ENCODE measurements at regions not wholly inside any gene's neighbourhood (a gene's known extent, or its start where the extent isn't known, plus 50 kb on each side); places are given as distances from the start of the nearest gene placed in this dataset.

GRCh38 chr5:174282391-174282790, 236.9 kb downstream of the NSG2 start:
- RAD21 ChIA-PET (ENCODE audit: unreplicated experiment): interaction anchor here (1.3 to 1.5 kb wide), 2 partner anchors 9 to 10 kb away, joined by 3 to 5 read pairs; no protein-coding TSS in a partner anchor
- H4K20me1 ChIP-seq (ENCODE audit: control insufficient read depth, insufficient read depth): no peaks in the 10 kb centered on the region
- POLR2A ChIA-PET: no interaction called here
- BruUV-seq (replicated peaks): no TSS peak
- H3K4me2 ChIP-seq (ENCODE audit: control insufficient read depth, insufficient read depth): no peak overlapping the region
- DNase-seq (ENCODE audit: low read depth, low spot score) (no peak), ATAC-seq (no peak), FAIRE-seq (no peak)
- TF ChIP-seq CEBPB (IDR thresholded peaks at IDR 0.05; ENCODE audit: borderline replicate concordance in 1 of 2, low read depth in 2 of 2, low read length in 2 of 2) (no peak), FOS (IDR thresholded peaks at IDR 0.05; ENCODE audit: borderline replicate concordance, extremely low read depth, insufficient read length) (no peak), ATF7 (IDR thresholded peaks at IDR 0.05; ENCODE audit: low read depth) (no peak), IKZF1 (conservative IDR thresholded peaks at IDR 0.05) (no peak), BACH1 (IDR thresholded peaks at IDR 0.05; ENCODE audit: borderline replicate concordance) (no peak), BCL3 (IDR thresholded peaks at IDR 0.05; ENCODE audit: borderline replicate concordance, insufficient read depth, low read depth, low read length, poor library complexity, severe bottlenecking) (no peak)
- TF ChIP-seq, protein P1, sequence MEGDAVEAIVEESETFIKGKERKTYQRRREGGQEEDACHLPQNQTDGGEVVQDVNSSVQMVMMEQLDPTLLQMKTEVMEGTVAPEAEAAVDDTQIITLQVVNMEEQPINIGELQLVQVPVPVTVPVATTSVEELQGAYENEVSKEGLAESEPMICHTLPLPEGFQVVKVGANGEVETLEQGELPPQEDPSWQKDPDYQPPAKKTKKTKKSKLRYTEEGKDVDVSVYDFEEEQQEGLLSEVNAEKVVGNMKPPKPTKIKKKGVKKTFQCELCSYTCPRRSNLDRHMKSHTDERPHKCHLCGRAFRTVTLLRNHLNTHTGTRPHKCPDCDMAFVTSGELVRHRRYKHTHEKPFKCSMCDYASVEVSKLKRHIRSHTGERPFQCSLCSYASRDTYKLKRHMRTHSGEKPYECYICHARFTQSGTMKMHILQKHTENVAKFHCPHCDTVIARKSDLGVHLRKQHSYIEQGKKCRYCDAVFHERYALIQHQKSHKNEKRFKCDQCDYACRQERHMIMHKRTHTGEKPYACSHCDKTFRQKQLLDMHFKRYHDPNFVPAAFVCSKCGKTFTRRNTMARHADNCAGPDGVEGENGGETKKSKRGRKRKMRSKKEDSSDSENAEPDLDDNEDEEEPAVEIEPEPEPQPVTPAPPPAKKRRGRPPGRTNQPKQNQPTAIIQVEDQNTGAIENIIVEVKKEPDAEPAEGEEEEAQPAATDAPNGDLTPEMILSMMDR (IDR thresholded peaks at IDR 0.05 in 2 of 3, conservative IDR thresholded peaks at IDR 0.05 in 1 of 3; ENCODE audit: control insufficient read depth in 2 of 3, extremely low read depth in 1 of 3, insufficient read depth in 1 of 3, low read depth in 3 of 3, low read length in 3 of 3): no peak
- H3K9me3 ChIP-seq (replicated peaks; ENCODE audit: control insufficient read depth, insufficient read depth, low read length): peaks cover 4% of the 10 kb centered on the region; the same call in 2 of the 3 replicates
- H3K27me3 ChIP-seq (replicated peaks in 1 of 2; ENCODE audit: control insufficient read depth in 2 of 2, insufficient read depth in 2 of 2, low read length in 1 of 2): no peaks in the 10 kb centered on the region
- no peaks in the 10 kb centered on the region for H3K79me2 ChIP-seq (ENCODE audit: control insufficient read depth, insufficient read depth, low read length)
- intact Hi-C loops (cut with micrococcal nuclease; ENCODE audit: unreplicated experiment): no loop called here
- no peaks in the 10 kb centered on the region for H3K36me3 ChIP-seq (ENCODE audit: control insufficient read depth in 2 of 2, insufficient read depth in 2 of 2, low read length in 1 of 2)
- no peak overlapping the region for H3K4me3 ChIP-seq
- CTCF ChIA-PET: interaction anchor here (1.5 kb wide), 1 partner anchor 27 kb away, joined by 3 read pairs; no protein-coding TSS in a partner anchor
- 68% methylated on average over 5 of the region's 5 CpGs for WGBS (ENCODE audit: insufficient coverage, insufficient replicate concordance, low lambda C conversion rate, missing lambda C conversion rate)
- H3K4me1 ChIP-seq (ENCODE audit: control insufficient read depth, insufficient read depth, low read length): peaks cover 32% of the 10 kb centered on the region
- SMC1A ChIA-PET (ENCODE audit: uncharacterized antibody, unreplicated experiment): interaction anchor here (0.8 to 1.1 kb wide), 2 partner anchors 10 to 18 kb away, joined by 3 to 6 read pairs; no protein-coding TSS in a partner anchor
- in situ Hi-C loops (cut with MboI): no loop called here
- no peak overlapping the region for H3K9ac ChIP-seq (ENCODE audit: control insufficient read depth, insufficient read depth, low read length)
- H2AFZ ChIP-seq (ENCODE audit: control insufficient read depth, low read depth, low read length): no peak overlapping the region; the same call in 1 of the 2 replicates
- H3K27ac ChIP-seq (ENCODE audit: control insufficient read depth, insufficient read depth): no peak overlapping the region

Measured in GM12878 (cell line).